GM19351 (cell line): ENCODE measurements at regions not wholly inside any gene's neighbourhood (a gene's known extent, or its start where the extent isn't known, plus 50 kb on each side); places are given as distances from the start of the nearest gene placed in this dataset.
A peak's percentile ranks its signal among the peaks of the same experiment; 100 is the strongest.

ENCODE experiments used
- ATAC-seq: cut with Tn5 transposase; IDR thresholded peaks from one replicate; pipeline ENCODE4 v1.9.1; 2021; ENCODE audit warnings: mild to moderate bottlenecking, moderate library complexity; ENCODE audit not compliant: unreplicated experiment

DNA sequence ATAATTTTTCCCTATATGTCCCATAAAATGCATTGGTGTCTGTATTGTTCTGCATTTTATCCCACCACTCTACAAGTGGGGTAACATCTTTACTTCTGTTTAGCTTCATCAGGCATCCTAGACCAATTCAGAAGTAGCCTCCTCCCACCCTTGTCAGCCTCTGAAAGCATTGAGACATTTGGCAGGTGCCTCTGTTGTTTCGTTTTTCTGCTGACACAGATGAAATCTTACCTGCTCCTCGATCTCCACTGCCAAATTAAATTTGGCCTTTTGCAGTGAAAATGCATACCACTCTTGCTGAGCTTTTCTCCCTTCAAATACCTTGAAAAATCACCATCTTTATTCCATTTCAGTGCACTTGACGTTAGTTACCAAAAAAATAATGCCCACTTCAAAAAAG lies 83.5 kb upstream of the STARD13 start:
- no peak for ATAC-seq

DNA sequence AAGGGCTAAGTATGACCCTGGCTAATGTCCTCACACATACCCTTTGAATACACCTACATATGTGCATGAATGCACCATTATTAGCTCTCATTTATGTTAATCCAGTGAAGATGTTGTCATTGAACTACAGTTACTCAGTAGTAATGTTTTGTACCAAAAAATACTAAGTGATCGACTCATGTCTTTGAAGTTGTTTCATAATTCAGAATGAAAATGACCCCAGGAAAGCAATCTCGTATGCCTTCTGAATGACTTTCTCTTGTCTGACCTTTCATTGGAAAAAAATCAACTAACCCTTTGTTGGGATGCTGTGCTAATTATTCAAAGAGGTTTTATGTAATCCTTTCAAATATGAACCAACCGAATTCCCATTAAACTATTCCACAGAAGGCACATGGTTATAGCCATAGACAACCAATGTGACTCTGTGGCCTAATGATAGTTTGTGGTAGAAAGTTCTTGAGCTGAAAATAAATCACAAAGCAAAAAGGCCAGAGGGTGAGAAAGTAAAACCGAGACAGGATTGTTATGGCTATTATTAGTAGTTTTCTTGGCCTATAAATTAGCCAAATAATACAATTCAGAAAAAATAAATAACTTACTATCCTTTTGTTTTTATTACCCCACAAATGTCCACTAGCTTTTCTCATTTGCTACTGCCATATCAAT lies 86.8 kb upstream of the STARD13 start:
- no peak for ATAC-seq

DNA sequence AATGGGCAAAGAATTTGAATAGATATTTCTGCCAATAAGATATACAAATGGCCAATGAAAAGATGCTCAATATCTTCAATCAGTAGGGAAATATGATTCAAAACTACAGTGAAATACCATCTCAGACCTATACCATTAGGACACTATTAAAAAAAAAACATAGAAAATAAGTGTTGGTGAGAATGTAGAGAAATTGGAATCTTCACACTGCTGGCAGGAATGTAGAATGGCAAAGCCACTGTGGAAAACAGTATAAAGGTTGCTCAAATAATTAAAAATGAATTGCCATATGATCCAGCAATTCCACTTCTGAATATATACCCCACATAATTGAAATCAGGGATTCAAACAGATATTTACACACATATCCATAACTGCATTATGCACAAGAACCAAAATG lies 88.1 kb upstream of the STARD13 start:
- no peak for ATAC-seq

DNA sequence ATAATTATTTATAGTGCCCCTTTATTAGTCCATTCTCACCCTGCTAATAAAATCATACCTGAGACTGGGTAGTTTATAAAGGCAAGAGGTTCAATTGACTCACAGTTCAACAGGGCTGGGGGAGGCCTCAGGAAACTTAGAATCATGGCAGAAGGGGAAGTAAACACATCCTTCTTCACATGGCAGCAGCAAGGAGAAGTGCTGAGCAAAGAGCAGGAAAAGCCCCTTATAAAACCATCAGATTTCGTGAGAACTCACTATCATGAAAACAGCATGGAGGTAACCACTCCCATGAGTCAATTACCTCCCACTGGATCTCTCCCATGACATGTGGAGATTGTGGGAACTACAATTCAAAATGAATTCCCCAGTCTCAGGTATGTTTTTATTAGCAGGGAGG lies 89.9 kb upstream of the STARD13 start:
- no peak for ATAC-seq

DNA sequence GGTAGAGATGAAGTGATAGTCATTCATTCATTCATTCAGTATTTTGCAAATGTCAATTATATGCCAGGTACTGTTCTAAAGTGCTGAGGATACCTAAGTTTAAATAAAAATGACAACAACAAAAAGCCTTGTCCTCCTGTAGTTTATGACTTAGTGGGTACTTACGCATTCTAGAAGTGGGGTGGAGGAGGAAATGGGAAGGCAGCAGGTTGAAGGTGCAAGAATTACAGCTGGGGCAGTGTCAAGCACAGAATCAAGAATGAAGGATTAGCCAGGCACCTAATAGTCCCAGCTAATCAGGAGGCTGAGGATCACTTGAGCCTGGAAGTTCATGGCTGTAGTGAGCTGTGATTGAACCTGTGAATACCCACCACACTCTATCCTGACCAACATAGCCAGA lies 90.7 kb upstream of the STARD13 start:
- no peak for ATAC-seq

DNA sequence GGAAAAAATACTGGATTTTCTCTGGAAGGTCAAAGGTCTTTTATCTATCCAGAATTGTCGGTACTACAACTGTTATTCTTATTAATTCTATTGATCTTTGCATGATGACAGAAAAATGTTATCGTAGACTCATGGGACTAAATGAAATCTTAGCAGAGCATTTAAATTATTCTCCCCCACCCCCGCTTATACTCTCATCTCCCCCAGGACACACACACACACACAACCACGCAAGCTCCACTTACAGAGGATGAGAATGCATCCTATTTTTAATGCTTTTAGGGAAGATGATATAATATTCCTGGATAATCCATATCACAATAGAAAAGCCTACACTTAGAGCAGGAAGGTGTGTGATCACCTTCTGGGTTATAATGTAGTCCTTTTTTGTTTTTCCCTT lies 91.9 kb upstream of the STARD13 start:
- ATAC-seq = no peak

DNA sequence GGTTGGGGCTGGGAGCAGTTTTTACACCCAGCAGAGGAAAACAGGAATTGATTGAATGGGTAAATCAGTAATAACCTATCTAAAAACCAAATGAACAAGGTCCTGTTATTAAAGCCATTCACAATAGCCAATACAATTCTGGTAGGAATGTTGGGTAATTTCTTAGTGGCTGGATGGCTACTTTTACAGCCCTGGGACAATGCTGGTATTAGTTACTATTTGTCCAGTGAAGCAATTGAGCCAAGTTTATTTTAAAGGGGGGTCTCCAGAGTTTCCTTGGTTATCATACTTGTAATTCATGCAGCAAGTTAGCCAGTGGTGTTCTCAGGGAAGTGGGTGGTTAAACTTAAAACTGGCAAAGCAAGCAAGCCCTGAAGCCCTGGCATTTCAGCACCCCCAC lies 92.3 kb upstream of the STARD13 start:
- ATAC-seq = no peak

DNA sequence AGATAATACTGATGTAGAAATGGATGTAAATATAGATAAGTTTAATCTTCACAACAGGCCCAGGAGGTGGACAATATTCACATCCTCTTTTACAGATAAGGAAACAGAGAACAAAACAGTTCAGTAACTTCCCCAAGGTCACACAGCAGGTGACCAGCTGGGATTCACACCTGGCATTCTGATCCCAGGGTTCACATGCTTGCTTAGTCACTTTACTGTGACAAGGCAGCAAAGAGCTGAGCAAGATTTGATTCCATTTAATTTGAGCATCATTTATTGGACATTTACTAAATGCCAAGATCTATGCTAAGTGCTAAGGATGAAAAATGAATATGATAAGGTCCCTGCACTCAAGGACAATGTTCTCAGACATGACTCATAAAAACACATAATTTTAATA lies 94.1 kb upstream of the STARD13 start:
- no peak for ATAC-seq

DNA sequence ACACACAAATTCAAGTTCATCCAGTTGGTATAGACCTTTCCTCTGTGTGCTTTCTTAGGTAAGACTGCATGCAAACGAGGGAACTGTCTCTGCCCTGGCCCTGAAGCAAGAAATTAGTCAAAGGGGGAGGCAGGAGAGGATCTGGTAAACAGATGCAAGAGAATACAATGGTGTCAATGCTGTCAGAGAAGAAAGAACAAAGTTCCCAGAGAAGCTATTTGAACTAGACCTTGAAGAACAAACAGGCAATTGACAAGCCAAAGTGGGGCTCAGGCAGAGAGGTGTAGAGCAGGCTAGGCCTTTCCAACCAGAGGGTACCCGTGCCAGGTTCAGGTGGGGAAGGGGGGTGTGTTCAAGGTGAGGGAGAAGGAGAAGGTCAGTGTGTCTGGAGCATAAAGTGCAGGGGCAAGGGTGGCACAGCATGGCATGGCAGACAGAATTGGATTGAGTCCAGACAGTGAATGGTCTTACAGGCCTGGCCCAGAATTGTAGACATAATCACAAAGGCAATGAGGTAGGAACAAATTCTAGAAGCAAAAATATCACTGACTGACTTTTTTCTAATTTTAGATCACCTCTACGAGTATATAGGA lies 95.0 kb upstream of the STARD13 start:
- ATAC-seq = no peak

DNA sequence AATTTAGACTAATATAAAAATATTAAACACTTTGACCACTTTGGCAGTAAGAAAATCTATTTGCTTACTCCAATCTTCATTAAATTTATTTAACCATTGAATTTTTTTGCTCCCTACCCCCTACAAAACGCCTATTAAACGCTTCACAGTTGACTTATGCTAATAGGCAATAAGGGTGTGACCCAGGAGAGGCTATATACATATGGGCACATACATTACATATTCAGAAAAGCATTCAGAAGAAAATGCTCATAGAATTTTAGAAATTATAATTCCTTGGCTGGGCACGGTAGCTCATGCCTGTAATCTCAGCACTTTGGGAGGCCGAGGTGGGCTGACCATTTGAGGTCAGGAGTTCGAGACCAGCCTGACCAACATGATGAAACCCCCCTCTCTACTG lies 95.6 kb upstream of the STARD13 start:
- no peak for ATAC-seq

DNA sequence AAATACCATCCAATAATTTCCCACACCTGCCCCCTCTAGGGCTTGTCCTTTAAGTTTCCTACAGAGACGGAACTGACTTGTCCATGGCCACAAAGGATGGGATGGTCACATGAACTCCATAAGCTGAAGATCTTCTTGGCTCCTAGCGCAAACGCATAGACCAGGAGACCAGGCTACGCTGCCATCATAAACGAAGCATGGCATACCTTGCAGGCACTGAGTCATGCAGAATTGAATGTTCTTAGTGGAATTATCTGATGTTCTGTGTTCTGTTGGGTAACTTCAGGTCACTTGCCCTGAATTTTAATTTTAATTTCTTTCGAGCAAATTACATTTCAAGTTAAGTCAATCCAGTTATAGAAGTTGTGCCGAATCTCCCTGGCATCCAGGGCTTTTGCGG lies 96.4 kb upstream of the STARD13 start:
- ATAC-seq = no peak

DNA sequence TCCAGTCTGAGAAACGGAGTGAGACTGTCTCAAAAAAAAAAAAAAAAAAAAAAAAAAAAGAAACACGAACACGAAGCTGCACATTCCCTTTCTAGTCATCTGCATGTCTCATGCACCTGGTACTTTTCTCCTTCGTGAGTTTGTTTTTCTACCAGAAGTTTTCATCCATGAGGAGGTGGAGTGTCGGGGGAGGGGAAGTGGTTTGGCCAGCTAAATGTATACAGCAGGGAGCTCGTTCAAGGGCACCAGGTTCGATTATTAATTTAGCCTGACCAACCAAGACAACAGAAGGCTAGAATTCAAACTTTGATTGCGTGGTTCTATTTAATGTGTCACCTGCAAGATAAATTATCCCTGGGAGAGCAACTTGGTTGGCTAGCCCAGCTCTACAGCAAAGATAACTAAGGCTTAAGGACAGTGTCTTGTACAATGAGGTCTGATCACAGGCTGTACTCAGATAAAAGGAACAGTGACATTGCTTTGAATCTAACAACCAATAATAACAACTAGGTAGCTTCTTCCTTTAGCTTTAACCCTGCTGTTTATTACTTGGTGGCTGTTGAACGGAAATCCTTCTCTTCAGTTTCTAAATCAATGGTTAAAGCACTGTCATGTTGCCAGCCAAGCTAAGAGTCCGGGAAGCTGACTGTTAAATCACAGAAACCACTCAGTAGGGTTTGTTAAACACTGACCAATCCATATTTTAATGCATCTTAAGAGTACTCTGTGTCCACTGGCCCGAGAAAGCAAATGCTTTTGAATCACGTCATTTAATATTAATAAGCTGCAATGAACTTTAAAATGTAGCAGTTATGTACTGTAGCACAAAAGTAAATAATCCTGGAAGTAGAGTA lies 98.4 kb upstream of the STARD13 start:
- no peak for ATAC-seq

DNA sequence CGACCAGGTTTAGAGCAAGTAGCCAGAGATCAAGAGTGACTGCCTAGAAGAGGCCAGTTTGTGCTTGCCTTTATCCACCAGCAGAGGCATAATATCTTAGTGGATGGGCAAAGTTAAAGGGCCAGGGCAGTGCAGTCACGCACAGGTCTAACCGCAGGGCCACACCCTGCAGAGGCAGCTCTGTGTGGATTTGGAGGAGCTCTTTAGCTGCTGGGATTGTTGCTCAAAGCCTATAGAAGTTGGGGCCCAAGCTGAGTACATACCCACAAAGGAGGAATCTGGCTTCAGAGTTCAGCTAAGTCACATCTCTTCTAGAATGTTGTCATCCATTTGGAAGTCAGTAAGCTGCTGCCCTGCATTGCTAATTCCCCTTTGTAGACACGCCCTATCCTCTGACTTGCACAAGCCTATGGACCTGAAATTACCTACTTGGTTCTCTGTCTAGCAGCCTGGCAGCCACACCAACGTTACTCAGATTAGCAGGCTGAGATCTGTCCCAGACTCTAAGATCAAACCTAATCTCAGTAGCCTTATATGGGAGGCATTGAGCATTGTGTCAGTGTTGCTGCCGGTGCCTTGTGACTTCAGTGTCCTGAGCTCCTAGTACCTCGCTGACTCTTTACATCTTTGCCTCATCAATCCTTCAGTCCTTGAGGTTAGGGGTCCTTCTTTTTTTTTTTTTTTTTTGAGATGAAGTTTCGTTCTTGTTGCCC lies 102.9 kb upstream of the STARD13 start:
- peak; percentile 84 for ATAC-seq

DNA sequence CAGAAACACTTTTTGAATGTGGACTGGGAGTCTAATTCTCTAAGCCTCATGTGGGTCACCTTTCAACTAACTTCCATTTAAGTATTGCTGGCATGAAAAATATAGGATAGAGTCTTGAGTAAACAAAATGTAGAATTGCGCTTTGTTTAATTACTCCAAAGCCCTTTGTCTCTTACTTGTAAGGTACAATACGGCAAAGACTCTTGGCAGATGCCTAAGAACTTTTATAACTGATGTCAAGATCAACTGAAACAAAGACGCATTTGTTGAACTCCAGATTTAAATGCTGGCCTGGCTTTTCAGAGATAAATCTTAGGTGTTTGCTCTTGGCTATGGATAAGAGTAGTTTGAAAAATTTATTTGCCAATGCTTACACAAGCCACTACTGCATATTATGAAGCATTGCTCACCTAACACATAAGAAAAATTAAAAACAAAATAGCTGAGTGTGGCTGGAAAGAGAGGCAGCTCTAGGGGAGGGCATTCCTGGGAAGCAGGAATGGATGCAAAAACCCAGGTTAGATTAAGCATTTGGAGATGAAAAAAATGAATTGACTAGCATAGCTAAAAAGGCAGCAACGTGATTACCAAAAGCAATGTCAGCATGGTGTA lies 107.3 kb upstream of the STARD13 start:
- no peak for ATAC-seq

DNA sequence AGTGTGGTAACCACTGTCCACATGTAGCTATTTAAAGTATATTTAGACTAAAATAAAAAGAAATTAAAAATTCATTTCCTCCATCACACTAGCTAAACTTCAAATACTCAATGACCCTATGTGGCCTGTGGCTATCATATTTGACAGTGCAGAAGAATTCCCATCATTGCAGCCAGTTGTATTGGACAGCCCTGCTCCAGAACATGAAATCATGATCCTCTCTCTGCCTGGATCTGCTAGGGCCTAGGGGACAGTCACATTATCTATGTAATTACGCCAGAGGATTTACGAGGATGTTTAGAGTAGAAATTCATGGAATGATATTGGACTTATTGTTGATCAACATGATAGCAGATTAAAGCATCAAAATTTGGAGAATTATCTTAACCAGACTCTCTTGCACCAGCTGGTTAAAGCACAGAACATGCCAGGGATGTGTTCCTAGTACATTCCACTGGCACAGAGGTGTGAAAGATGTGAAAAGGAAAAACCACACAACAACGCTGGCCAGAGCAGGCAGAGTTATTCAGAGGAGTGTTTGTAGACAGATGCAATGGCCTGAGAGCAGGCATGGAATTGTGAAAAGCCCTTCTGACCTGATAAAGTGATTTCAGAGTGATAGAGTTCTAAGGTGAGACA lies 108.9 kb upstream of the STARD13 start:
- no peak for ATAC-seq

DNA sequence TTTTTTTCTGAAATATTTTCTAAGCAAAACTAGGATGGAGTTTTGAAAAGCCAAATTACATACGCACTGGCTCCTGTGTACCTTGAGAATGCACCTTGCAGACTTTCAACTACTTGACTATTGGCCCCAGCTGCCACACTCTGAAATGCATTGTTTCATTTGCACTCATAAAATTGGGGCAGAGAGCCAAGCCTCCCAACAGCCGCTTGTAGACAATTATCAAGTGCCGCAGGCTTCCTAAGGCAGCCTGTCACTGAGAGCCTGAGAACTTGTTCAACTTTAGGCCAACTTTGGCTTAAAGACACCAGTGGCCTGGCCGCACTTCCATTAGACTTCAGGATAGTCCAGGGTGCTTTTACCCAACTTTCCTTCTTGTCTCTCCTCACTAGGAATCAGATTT lies 115.7 kb upstream of the STARD13 start:
- ATAC-seq = no peak

DNA sequence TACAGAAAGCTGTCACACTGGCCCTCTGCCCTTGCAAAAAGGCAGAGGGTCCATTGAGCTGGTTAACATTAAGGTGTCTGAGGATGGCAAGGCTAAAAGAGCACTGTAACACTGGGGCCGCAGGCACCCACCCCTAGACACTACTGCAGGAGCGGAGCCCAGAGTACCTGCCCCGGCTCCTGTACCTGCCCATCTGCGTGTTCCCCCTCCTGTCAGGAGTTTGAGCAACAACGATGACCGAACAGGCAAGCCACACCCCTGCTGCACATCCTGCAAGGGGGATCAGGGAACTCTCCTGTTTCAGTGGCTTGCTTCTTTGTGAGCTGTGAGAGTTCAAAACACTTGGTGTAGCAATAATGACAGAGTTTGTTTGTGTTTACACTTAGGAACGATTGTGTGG lies 117.4 kb upstream of the STARD13 start:
- no peak for ATAC-seq

DNA sequence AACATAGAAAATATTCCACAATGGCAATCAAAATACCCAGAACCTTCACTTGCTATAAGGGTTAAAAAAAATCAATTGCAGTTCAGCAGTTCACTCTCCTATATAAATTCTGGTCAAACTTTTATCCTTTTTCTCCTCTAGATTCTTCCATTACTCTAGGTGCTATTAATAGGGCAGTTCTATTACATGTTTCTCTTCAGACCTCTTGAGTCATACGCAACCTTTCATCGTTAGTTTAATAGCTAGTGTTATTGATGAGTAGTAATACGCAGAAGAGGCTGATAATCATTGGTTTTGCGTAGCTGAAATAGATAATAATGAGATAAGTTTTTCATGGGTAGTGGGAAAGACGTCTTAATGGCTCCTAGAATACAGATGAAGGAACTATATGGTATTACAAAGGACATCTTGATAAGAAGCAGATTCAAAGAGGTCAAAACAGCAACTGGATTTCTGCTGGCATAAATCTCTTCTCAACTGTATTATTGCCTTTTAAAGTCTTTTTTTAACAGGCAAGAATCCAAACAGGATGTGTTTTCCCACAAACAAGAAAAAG lies 118.3 kb upstream of the STARD13 start:
- no peak for ATAC-seq

DNA sequence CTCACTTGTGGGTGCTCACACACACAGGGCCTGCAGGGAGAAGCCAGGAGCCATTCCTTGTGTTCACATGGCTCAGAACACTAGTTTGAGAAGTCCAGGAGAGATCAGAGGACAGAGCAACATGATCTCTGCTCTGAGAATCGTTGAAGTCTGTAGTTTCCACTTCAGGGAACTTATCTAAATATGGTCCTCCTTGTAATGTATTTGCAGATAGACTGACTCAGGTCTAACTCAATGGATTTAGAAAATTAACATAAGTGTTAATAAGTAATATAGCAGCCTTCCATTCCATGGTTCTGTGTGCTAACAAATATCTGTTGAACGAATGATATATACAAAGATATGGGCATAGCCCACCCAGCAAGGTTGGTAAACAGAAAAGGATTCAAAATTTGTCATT lies 119.8 kb upstream of the STARD13 start:
- no peak for ATAC-seq
